GM12872 (cell line): ENCODE measurements at regions not wholly inside any gene's neighbourhood (a gene's known extent, or its start where the extent isn't known, plus 50 kb on each side); places are given as distances from the start of the nearest gene placed in this dataset.

Source experiments
- TF ChIP-seq, protein P1 (sequence below): IDR thresholded peaks from 3 replicates; pipeline ENCODE4 v1.5.1; 2011; ENCODE audit warnings: low read depth, mild to moderate bottlenecking, low read length, moderate library complexity; ENCODE audit not compliant: insufficient read depth

- TF ChIP-seq, protein P1, sequence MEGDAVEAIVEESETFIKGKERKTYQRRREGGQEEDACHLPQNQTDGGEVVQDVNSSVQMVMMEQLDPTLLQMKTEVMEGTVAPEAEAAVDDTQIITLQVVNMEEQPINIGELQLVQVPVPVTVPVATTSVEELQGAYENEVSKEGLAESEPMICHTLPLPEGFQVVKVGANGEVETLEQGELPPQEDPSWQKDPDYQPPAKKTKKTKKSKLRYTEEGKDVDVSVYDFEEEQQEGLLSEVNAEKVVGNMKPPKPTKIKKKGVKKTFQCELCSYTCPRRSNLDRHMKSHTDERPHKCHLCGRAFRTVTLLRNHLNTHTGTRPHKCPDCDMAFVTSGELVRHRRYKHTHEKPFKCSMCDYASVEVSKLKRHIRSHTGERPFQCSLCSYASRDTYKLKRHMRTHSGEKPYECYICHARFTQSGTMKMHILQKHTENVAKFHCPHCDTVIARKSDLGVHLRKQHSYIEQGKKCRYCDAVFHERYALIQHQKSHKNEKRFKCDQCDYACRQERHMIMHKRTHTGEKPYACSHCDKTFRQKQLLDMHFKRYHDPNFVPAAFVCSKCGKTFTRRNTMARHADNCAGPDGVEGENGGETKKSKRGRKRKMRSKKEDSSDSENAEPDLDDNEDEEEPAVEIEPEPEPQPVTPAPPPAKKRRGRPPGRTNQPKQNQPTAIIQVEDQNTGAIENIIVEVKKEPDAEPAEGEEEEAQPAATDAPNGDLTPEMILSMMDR = no peak
Measured at GRCh38 chr2:57207191-57207590, 839.4 kb upstream of the VRK2 start.

DNA sequence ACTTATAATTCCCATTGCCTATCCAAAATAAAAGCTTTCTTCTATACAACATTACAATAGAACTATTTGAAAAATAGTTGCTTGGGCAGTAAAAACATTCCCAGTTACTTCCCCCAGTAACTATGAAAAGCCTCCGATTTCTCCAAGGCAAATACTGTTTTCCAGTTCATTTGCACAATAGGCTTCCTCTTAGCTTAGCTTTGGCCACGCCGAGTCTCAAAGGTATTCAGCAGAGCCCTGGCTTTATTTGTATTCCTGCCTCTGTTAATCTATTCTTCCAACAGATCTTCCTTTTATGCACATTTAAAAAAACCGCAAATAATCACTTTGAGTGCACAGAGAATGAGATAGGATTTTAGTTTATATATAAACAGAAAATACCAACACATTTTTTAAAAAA is 836.8 kb upstream of the VRK2 start:
- TF ChIP-seq, protein P1 = no peak

DNA sequence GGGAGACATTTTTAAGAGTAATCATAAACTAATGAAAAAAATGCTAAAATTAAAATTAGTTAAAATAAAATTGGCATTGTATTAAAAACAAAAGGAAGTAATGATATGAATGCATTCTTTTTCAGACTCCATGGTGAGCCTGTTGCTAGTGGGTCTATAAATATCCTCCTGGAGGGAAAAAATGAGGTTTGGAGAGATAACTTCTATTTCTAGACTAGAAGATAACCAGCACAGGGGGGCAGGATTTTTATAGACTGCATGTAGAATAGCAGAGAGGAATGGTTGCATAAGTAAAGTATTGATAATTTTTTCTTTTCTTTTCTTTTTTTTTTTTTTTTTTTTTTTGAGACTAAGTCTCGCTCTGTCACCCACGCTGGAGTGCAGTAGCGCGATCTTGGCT is 835.8 kb upstream of the VRK2 start:
- TF ChIP-seq, protein P1 = no peak

DNA sequence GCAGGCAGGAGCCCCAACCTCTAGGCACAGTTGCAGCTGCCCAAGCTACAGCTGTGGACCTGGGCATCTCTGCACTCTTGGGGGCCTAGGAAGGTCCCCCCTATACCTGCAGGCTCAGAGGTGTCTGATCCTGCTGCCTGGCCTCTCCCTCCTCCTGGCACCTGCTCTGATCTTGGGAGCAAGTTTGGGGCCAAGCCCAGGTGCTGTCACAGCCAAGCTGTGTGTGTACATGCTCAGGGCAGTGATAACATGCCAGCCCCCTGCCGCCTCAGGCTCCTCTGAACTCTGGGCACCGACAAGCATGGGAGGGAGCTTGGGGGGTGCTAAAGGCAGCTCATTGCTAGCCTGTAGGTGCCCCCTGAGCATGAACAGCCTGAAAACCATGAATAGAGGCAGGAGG is 829.6 kb upstream of the VRK2 start:
- TF ChIP-seq, protein P1 = no peak

DNA sequence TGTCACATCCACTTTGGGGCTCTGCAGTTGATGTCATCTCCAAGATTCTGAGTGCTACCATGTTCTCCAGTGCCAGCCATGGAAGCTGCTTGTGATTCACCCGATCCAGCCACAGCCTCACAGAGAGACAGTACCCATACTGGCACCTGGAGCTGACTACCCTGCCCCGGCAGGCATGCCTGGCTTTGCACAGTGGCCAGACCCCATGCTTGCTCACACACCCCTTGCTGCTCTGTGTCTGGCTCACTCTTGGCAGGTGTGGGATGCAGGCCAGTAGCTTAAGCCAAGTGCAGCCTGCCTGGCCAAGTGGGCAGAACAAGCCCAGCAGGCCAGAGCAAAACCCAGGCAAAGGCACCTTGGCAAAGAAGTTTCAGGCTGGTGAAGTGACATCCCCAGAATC is 828.4 kb upstream of the VRK2 start:
- TF ChIP-seq, protein P1 = no peak

DNA sequence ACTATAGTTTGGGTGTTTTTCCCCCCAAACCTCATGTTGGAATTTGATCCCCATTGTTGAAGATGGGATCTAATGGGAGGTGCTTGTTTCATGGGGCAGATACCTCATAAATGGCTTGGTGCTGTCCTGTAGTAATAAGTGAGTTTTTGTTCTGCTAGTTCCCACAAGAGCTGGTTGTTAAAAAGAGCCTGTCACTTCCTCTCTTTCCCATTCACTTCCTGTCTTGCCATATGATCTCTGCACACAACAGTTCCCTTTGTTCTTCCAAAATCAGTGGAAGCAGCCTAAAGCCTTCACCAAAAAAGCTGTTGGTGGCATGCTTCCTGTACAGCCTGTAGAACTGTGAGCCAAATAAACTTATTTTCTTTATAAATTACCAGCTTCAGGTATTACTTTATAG is 768.2 kb upstream of the VRK2 start:
- TF ChIP-seq, protein P1 = no peak

GRCh38 chr2:57291209-57291608 is 755.4 kb upstream of the VRK2 start:
- TF ChIP-seq, protein P1 = no peak
